Neuronal stem cell (in vitro differentiated cells): ENCODE measurements at regions not wholly inside any gene's neighbourhood (a gene's known extent, or its start where the extent isn't known, plus 50 kb on each side); places are given as distances from the start of the nearest gene placed in this dataset.
"Not testable (repeated sequence)": the region's sequence is repeated elsewhere in the genome, so short reads cannot be mapped to it uniquely, and the experiment has no call there.

Source experiments
- DNase-seq: peaks from one replicate; pipeline ENCODE4 v3.0.0-alpha.2; 2013; ENCODE audit warnings: low spot score
- H2AFZ ChIP-seq: one replicate; pipeline ENCODE4 v1.6.1; 2013; ENCODE audit warnings: mild to moderate bottlenecking, low read length, inconsistent platforms
- H2AK5ac ChIP-seq: 2 replicates; pipeline ENCODE4 v1.6.1; 2013; ENCODE audit warnings: low read depth, mild to moderate bottlenecking, inconsistent platforms, low read length, moderate library complexity, mixed read lengths
- H2BK120ac ChIP-seq: 2 replicates; pipeline ENCODE4 v1.6.1; 2013; ENCODE audit warnings: low read depth, mild to moderate bottlenecking, inconsistent platforms, low read length, moderate library complexity, mixed read lengths
- H2BK12ac ChIP-seq: one replicate; pipeline ENCODE4 v1.6.1; 2013; ENCODE audit warnings: low read length, inconsistent platforms
- H2BK15ac ChIP-seq: 2 replicates; pipeline ENCODE4 v1.6.1; 2013; ENCODE audit warnings: mild to moderate bottlenecking, low read length, inconsistent platforms, mixed read lengths
- H2BK5ac ChIP-seq: one replicate; pipeline ENCODE4 v1.6.1; 2013; ENCODE audit warnings: inconsistent platforms, mild to moderate bottlenecking, low read length, moderate library complexity
- H3K14ac ChIP-seq: one replicate; pipeline ENCODE4 v1.6.1; 2013; ENCODE audit warnings: low read length, inconsistent platforms
- H3K18ac ChIP-seq: 2 replicates; pipeline ENCODE4 v1.6.1; 2013; ENCODE audit warnings: low read length, inconsistent platforms
- H3K23ac ChIP-seq: 2 replicates; pipeline ENCODE4 v1.6.1; 2013; ENCODE audit warnings: low read depth, mild to moderate bottlenecking, mixed read lengths, low read length, inconsistent platforms; ENCODE audit not compliant: poor library complexity
- H3K27ac ChIP-seq: replicated peaks from 3 replicates; pipeline ENCODE4 v1.5.1; 2013; ENCODE audit warnings: low read length, inconsistent platforms
- H3K27me3 ChIP-seq, 3 experiments: 2 replicates each; pipeline ENCODE4 v1.6.1; 2013; ENCODE audit warnings: low read length in 3 of 3, mild to moderate bottlenecking in 2 of 3, inconsistent platforms in 1 of 3, low read depth in 1 of 3, mixed read lengths in 1 of 3, moderate library complexity in 1 of 3; ENCODE audit not compliant: control insufficient read depth in 3 of 3, insufficient read depth in 3 of 3
- H3K36me3 ChIP-seq, 2 donors: replicated peaks in 1 of 2; 2 replicates each; pipeline ENCODE4 v1.6.1; 2013; ENCODE audit warnings: low read length in 2 of 2; ENCODE audit not compliant: control insufficient read depth in 2 of 2, insufficient read depth in 2 of 2
- H3K4ac ChIP-seq: 2 replicates; pipeline ENCODE4 v1.6.1; 2013; ENCODE audit warnings: inconsistent platforms, mild to moderate bottlenecking, low read length, moderate library complexity
- H3K4me1 ChIP-seq, 2 donors: 1 replicate in 1 of 2; 2 replicates in 1 of 2; pipeline ENCODE4 v1.6.1; 2013; ENCODE audit warnings: low read length in 2 of 2, low read depth in 1 of 2; ENCODE audit not compliant: control insufficient read depth in 2 of 2, insufficient read depth in 1 of 2
- H3K4me2 ChIP-seq: one replicate; pipeline ENCODE4 v1.6.1; 2013; ENCODE audit warnings: mild to moderate bottlenecking, low read length, inconsistent platforms; ENCODE audit not compliant: insufficient read depth, poor library complexity, severe bottlenecking
- H3K4me3 ChIP-seq, 2 donors: 2 replicates each; pipeline ENCODE4 v1.5.1; 2013; ENCODE audit warnings: low read length in 2 of 2, mild to moderate bottlenecking in 2 of 2, inconsistent platforms in 1 of 2, moderate library complexity in 1 of 2
- H3K79me1 ChIP-seq: one replicate; pipeline ENCODE4 v1.6.1; 2013; ENCODE audit warnings: low read depth, mild to moderate bottlenecking, inconsistent platforms, low read length, moderate library complexity
- H3K9ac ChIP-seq: one replicate; pipeline ENCODE4 v1.6.1; 2013; ENCODE audit warnings: mild to moderate bottlenecking, low read depth, low read length, inconsistent platforms; ENCODE audit not compliant: poor library complexity
- H3K9me3 ChIP-seq, 2 donors: replicated peaks in 1 of 2; 2 replicates each; pipeline versions ENCODE3 to v1.6.1; 2013; ENCODE audit warnings: low read length in 2 of 2, mild to moderate bottlenecking in 2 of 2, inconsistent platforms in 1 of 2, low read depth in 1 of 2, mixed read lengths in 1 of 2, moderate library complexity in 1 of 2; ENCODE audit not compliant: control insufficient read depth in 2 of 2, insufficient read depth in 1 of 2
- H4K8ac ChIP-seq: one replicate; pipeline ENCODE4 v1.6.1; 2013; ENCODE audit warnings: low read depth, mild to moderate bottlenecking, inconsistent platforms, low read length, moderate library complexity
- H4K91ac ChIP-seq: one replicate; pipeline ENCODE4 v1.6.1; 2013; ENCODE audit warnings: low read length, low read depth, mild to moderate bottlenecking, inconsistent platforms; ENCODE audit not compliant: poor library complexity
- WGBS, 2 donors: extraction: QIAGEN DNeasy Blood & Tissue Kit; methylation state at CpG; one replicate each; pipeline ENCODE4 v1.1.7; 2013; ENCODE audit warnings: missing lambda C conversion rate in 2 of 2, mixed read lengths in 1 of 2; ENCODE audit not compliant: insufficient read length in 2 of 2, insufficient replicate concordance in 1 of 2; ENCODE audit errors: extremely low coverage in 2 of 2; 5-methylcytosine and 5-hydroxymethylcytosine counted together

DNA sequence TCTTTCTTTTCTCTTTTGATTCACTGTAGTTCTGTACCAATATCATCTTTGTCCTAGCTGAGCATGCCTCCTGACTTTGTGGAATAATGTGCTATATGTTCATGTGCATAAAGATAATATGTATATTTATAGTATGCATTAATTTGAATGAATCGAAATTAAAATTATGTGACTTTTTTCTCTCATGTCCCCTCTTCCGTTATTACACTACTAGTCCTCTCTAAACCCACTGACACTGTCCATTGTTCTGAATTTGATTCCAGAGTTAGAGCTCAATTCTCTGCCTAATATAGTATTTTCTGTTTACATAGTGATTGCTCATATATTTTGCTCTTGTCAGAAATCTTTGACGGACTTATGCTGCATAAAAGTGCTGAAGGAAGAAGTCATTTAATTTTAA, 53.9 kb upstream of the BDP1 start:
- H3K36me3 ChIP-seq, H3K18ac ChIP-seq, H2BK12ac ChIP-seq, H3K27me3 ChIP-seq, H3K14ac ChIP-seq, DNase-seq, H3K9ac ChIP-seq, H2BK5ac ChIP-seq, H3K4me3 ChIP-seq, H3K27ac ChIP-seq, H2BK120ac ChIP-seq, H3K9me3 ChIP-seq, H3K4me1 ChIP-seq, H3K79me1 ChIP-seq, H3K23ac ChIP-seq, H3K4ac ChIP-seq, H4K91ac ChIP-seq, H2BK15ac ChIP-seq, H4K8ac ChIP-seq, H2AFZ ChIP-seq, H3K4me2 ChIP-seq, H2AK5ac ChIP-seq: not testable (repeated sequence)
- WGBS, 2 donors, result no CpG with 5 or more reads among the region's 3 CpGs

DNA sequence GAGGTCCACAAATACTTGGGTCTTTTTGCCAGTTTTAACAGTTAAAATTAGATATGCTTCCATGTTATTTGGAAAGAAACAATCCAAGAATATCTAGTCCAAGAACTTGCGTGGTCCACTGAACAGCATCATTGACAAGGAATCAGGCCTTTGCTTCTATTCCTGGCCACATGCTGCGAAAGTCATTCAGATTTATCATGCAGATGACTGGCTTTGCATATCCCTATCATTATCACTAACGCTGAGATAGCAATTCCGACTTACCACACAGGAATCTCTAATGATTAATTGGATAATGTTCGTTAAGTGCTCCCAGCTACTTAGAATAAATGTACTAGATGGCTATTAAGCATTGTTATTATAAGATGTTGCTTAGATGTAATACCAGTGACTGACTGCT, 51.0 kb upstream of the BDP1 start:
- H3K18ac ChIP-seq, H2BK12ac ChIP-seq, H4K8ac ChIP-seq, H3K4me3 ChIP-seq, H2BK5ac ChIP-seq, H2BK15ac ChIP-seq, H3K36me3 ChIP-seq, H3K79me1 ChIP-seq, H2BK120ac ChIP-seq, H3K27me3 ChIP-seq, H4K91ac ChIP-seq, H3K4me2 ChIP-seq, H3K27ac ChIP-seq, H3K9me3 ChIP-seq, H3K9ac ChIP-seq, H3K4me1 ChIP-seq, H3K14ac ChIP-seq, H3K23ac ChIP-seq, H2AFZ ChIP-seq, H3K4ac ChIP-seq, DNase-seq, H2AK5ac ChIP-seq: not testable (repeated sequence)
- no CpG with 5 or more reads among the region's 5 CpGs for WGBS, 2 donors

DNA sequence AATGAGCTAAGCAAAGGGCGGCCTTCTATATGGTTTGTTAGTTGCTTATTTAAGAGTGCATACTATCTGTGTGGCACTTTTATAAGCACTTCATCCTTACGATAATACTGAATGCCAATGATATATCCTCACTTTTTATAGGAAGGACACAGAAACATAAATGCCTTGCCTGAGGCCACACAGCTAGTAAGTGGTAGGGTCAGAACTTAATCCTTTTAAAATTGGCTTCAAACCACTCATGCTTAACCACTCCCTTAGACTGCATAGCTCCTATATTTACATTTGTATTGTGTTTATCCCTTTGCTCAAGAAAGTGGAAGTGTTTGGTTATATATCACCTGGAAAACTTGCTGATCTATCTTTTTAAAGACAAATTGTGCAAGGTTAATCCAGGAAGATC, 50.5 kb upstream of the BDP1 start:
- not testable (repeated sequence) for H3K4me1 ChIP-seq, H3K4me2 ChIP-seq, H2AK5ac ChIP-seq, H2BK12ac ChIP-seq, H2BK120ac ChIP-seq, H3K4ac ChIP-seq, H3K27ac ChIP-seq, H3K4me3 ChIP-seq, H3K18ac ChIP-seq, H2BK15ac ChIP-seq, H3K9ac ChIP-seq, H4K91ac ChIP-seq, H3K36me3 ChIP-seq, H3K14ac ChIP-seq, H3K79me1 ChIP-seq, H3K27me3 ChIP-seq, DNase-seq, H2AFZ ChIP-seq, H4K8ac ChIP-seq, H3K23ac ChIP-seq, H2BK5ac ChIP-seq, H3K9me3 ChIP-seq
- no CpG with 5 or more reads among the region's 2 CpGs for WGBS, 2 donors
